GM23338 (cell line): ENCODE measurements at regions not wholly inside any gene's neighbourhood (a gene's known extent, or its start where the extent isn't known, plus 50 kb on each side); places are given as distances from the start of the nearest gene placed in this dataset.

Experiments used
- ATAC-seq: fragments of 200-7000 bp; cut with Tn5 transposase; 3 replicates; pipeline ENCODE4 v1.9.1; 2020
- DNase-seq: peaks from one replicate; pipeline ENCODE4 v3.0.0-alpha.2; 2015; ENCODE audit warnings: low spot score
- H2AFZ ChIP-seq: fragments of 200-600 bp; sonication (generic); 2 replicates; pipeline ENCODE4 v1.8.0; 2016; ENCODE audit warnings: antibody characterized with exemption, mild to moderate bottlenecking, moderate library complexity
- H3F3A ChIP-seq: fragments of 200-600 bp; sonication (generic); replicated peaks from 2 replicates; pipeline ENCODE4 v1.8.0; 2017; ENCODE audit warnings: antibody characterized with exemption, mixed run types, low read depth
- H3K27ac ChIP-seq: fragments of 200-600 bp; sonication (generic); 2 replicates; pipeline ENCODE4 v1.6.1; 2016; ENCODE audit warnings: low read depth
- H3K27me3 ChIP-seq: fragments of 200-600 bp; sonication (generic); 2 replicates; pipeline ENCODE4 v1.8.0; 2016; ENCODE audit warnings: mild to moderate bottlenecking, mixed run types, moderate library complexity; ENCODE audit not compliant: insufficient read depth
- H3K36me3 ChIP-seq: fragments of 200-600 bp; sonication (generic); 2 replicates; pipeline ENCODE4 v1.8.0; 2016; ENCODE audit warnings: mild to moderate bottlenecking; ENCODE audit not compliant: insufficient read depth
- H3K4me1 ChIP-seq: fragments of 200-600 bp; sonication (generic); 2 replicates; pipeline ENCODE4 v1.8.0; 2016; ENCODE audit warnings: mild to moderate bottlenecking, moderate library complexity; ENCODE audit not compliant: insufficient read depth
- H3K4me2 ChIP-seq: fragments of 200-600 bp; sonication (generic); 2 replicates; pipeline ENCODE4 v1.7.1; 2017; ENCODE audit warnings: mixed run types
- H3K4me3 ChIP-seq: fragments of 200-600 bp; sonication (generic); 2 replicates; pipeline ENCODE4 v1.6.1; 2016; ENCODE audit warnings: mixed run types
- H3K79me2 ChIP-seq: fragments of 200-600 bp; sonication (generic); replicated peaks from 2 replicates; pipeline ENCODE4 v1.8.0; 2017; ENCODE audit warnings: mild to moderate bottlenecking; ENCODE audit not compliant: insufficient read depth
- H3K9me2 ChIP-seq: fragments of 200-600 bp; sonication (generic); 2 replicates; pipeline ENCODE4 v1.8.0; 2017; ENCODE audit not compliant: insufficient read depth
- H4K20me1 ChIP-seq: fragments of 200-600 bp; sonication (generic); replicated peaks from 2 replicates; pipeline ENCODE4 v1.8.0; 2017; ENCODE audit warnings: mild to moderate bottlenecking; ENCODE audit not compliant: insufficient read depth
- H3K27ac Mint-ChIP-seq: 2 replicates; pipeline ENCODE4 v1.8.0; 2020; ENCODE audit warnings: inconsistent platforms, mild to moderate bottlenecking, moderate library complexity, mixed read lengths
- H3K27me3 Mint-ChIP-seq: 3 replicates; pipeline ENCODE4 v1.8.0; 2022; ENCODE audit warnings: low read depth, mild to moderate bottlenecking, moderate library complexity, mixed read lengths, inconsistent platforms; ENCODE audit not compliant: insufficient read depth, poor library complexity
- H3K36me3 Mint-ChIP-seq: 3 replicates; pipeline ENCODE4 v1.8.0; 2021; ENCODE audit warnings: low read depth, mild to moderate bottlenecking, inconsistent platforms, moderate library complexity, mixed read lengths
- H3K4me1 Mint-ChIP-seq: 3 replicates; pipeline ENCODE4 v1.8.0; 2020; ENCODE audit warnings: mild to moderate bottlenecking, inconsistent platforms, mixed read lengths
- H3K4me3 Mint-ChIP-seq: 3 replicates; pipeline ENCODE4 v1.8.0; 2021; ENCODE audit warnings: moderate library complexity, mild to moderate bottlenecking, inconsistent platforms, mixed read lengths
- H3K9me3 Mint-ChIP-seq: 3 replicates; pipeline ENCODE4 v1.8.0; 2020; ENCODE audit warnings: moderate library complexity, mild to moderate bottlenecking, inconsistent platforms, mixed read lengths
- CREB1 ChIP-seq: fragments of 250-450 bp; sonication (Bioruptor Pico); IDR thresholded peaks from 2 replicates; pipeline ENCODE4 v1.5.0; 2020; ENCODE audit warnings: low read depth, mild to moderate bottlenecking, moderate library complexity
- CTCF ChIP-seq, 2 experiments: fragments of 200-600 bp in 1 of 2; sonication (generic) in 1 of 2; conservative IDR thresholded peaks; 2 replicates each; pipeline versions ENCODE4 v1.5.1 to v1.6.1; 2016 to 2017; ENCODE audit warnings: antibody characterized with exemption in 2 of 2, low read depth in 2 of 2, mild to moderate bottlenecking in 2 of 2, moderate library complexity in 1 of 2
- ETS1 ChIP-seq: IDR thresholded peaks from 2 replicates; pipeline ENCODE4 v1.6.1; 2016; ENCODE audit warnings: antibody characterized with exemption
- EZH2 ChIP-seq: fragments of 200-600 bp; sonication (generic); IDR thresholded peaks from one replicate; pipeline ENCODE4 v1.8.0; 2017; ENCODE audit warnings: antibody characterized with exemption, mild to moderate bottlenecking, low read depth; ENCODE audit not compliant: unreplicated experiment
- EZH2phosphoT487 ChIP-seq: fragments of 200-600 bp; sonication (generic); IDR thresholded peaks from one replicate; pipeline ENCODE4 v1.8.1; 2018; ENCODE audit warnings: antibody characterized with exemption; ENCODE audit not compliant: unreplicated experiment
- JUNB ChIP-seq: IDR thresholded peaks from one replicate; pipeline ENCODE4 v1.6.1; 2016; ENCODE audit warnings: antibody characterized with exemption; ENCODE audit not compliant: unreplicated experiment
- NANOG ChIP-seq: IDR thresholded peaks from 2 replicates; pipeline ENCODE4 v1.6.1; 2016; ENCODE audit warnings: antibody characterized with exemption, borderline replicate concordance
- POLR2AphosphoS5 ChIP-seq: IDR thresholded peaks from 2 replicates; pipeline ENCODE4 v1.6.1; 2016; ENCODE audit warnings: antibody characterized with exemption, low read depth
- REST ChIP-seq: IDR thresholded peaks from one replicate; pipeline ENCODE4 v1.6.1; 2018; ENCODE audit warnings: antibody characterized with exemption; ENCODE audit not compliant: unreplicated experiment
- STAT1 ChIP-seq: IDR thresholded peaks from one replicate; pipeline ENCODE4 v1.6.1; 2016; ENCODE audit warnings: antibody characterized with exemption; ENCODE audit not compliant: unreplicated experiment
- ZNF114 ChIP-seq: fragments of 250-450 bp; sonication (Bioruptor Pico); IDR thresholded peaks from 2 replicates; pipeline ENCODE4 v1.5.0; 2020; ENCODE audit warnings: mild to moderate bottlenecking, moderate library complexity
- ZNF331 ChIP-seq: fragments of 250-450 bp; sonication (Bioruptor Pico); IDR thresholded peaks from 2 replicates; pipeline ENCODE4 v1.5.0; 2020; ENCODE audit warnings: low read depth, mild to moderate bottlenecking, moderate library complexity
- ZNF462 ChIP-seq: fragments of 250-450 bp; sonication (Bioruptor Pico); IDR thresholded peaks from 2 replicates; pipeline ENCODE4 v1.5.0; 2020; ENCODE audit warnings: mild to moderate bottlenecking, moderate library complexity

GRCh38 chr11:37948258-37948657 lies 1350.2 kb upstream of the RAG2 start:
- no peak overlapping the region for H3K4me3 Mint-ChIP-seq
- peaks cover 12% of the 10 kb centered on the region; the same call in 2 of the 3 replicates for H3K9me3 Mint-ChIP-seq
- Histone ChIP-seq H3K4me3 (no peak overlapping the region), H3K27me3 (no peaks in the 10 kb centered on the region), H3K79me2 (no peaks in the 10 kb centered on the region), H2AFZ (no peak overlapping the region), H4K20me1 (no peaks in the 10 kb centered on the region), H3K4me2 (no peak overlapping the region), H3F3A (no peaks in the 10 kb centered on the region), H3K9me2 (no peaks in the 10 kb centered on the region), H3K36me3 (peaks cover 3% of the 10 kb centered on the region; the same call in 1 of the 2 replicates), H3K27ac (no peak overlapping the region), H3K4me1 (no peaks in the 10 kb centered on the region)
- peaks cover 6% of the 10 kb centered on the region; the same call in 2 of the 3 replicates for H3K36me3 Mint-ChIP-seq
- ATAC-seq, result no peak
- DNase-seq, result no peak
- H3K4me1 Mint-ChIP-seq, result no peaks in the 10 kb centered on the region
- TF ChIP-seq ZNF114, result no peak
- TF ChIP-seq ZNF462, result no peak
- TF ChIP-seq EZH2phosphoT487, result no peak
- no peak for TF ChIP-seq ZNF331 (CRISPR knock-in tag)
- TF ChIP-seq CTCF (conservative IDR thresholded peaks at IDR 0.05; ENCODE audit: low read depth in 2 of 2), result no peak
- TF ChIP-seq EZH2, result no peak
- no peak for TF ChIP-seq NANOG
- no peak for TF ChIP-seq STAT1
- no peak for TF ChIP-seq POLR2AphosphoS5
- TF ChIP-seq CREB1, result no peak
- no peak for TF ChIP-seq JUNB
- TF ChIP-seq REST, result no peak
- TF ChIP-seq ETS1, result no peak
- peaks cover 4% of the 10 kb centered on the region for H3K27me3 Mint-ChIP-seq
- H3K27ac Mint-ChIP-seq, result no peak overlapping the region
